ENCODE measurements at regions not wholly inside any gene's neighbourhood (a gene's known extent, or its start where the extent isn't known, plus 50 kb on each side); places are given as distances from the start of the nearest gene placed in this dataset.

GRCh38 chr1:34436836-34437235 lies 260.1 kb downstream of the C1orf94 start:
- Histone ChIP-seq H3K4me3 (ENCODE audit: low read length) (no peak overlapping the region), H3K27me3 (replicated peaks; ENCODE audit: control insufficient read depth, insufficient read depth, low read length) (peaks cover 43% of the 10 kb centered on the region), H3K36me3 (ENCODE audit: control insufficient read depth, insufficient read depth, low read length, severe bottlenecking) (no peaks in the 10 kb centered on the region), H3K9ac (ENCODE audit: low read length) (no peak overlapping the region), H3K9me3 (ENCODE audit: control insufficient read depth, low read length) (peaks cover 4% of the 10 kb centered on the region), H3K4me1 (ENCODE audit: control insufficient read depth, insufficient read depth, low read length) (no peaks in the 10 kb centered on the region)
- no peak for DNase-seq (ENCODE audit: low read depth)

- DNase-seq (ENCODE audit: low read depth), result no peak
- H3K4me1 ChIP-seq (ENCODE audit: control insufficient read depth, insufficient read depth, low read length), result no peaks in the 10 kb centered on the region
- peaks cover 7% of the 10 kb centered on the region for H3K9me3 ChIP-seq (ENCODE audit: control insufficient read depth, low read length)
- peaks cover 32% of the 10 kb centered on the region for H3K27me3 ChIP-seq (replicated peaks; ENCODE audit: control insufficient read depth, insufficient read depth, low read length)
- no peak overlapping the region for H3K9ac ChIP-seq (ENCODE audit: low read length)
- H3K36me3 ChIP-seq (ENCODE audit: control insufficient read depth, insufficient read depth, low read length, severe bottlenecking), result no peaks in the 10 kb centered on the region
- H3K4me3 ChIP-seq (ENCODE audit: low read length), result no peak overlapping the region
These were observed 264.8 kb downstream of the C1orf94 start for GRCh38 chr1:34441259-34442069.

GRCh38 chr1:34444516-34444915 lies 267.8 kb downstream of the C1orf94 start:
- no peak overlapping the region for H3K4me3 ChIP-seq (ENCODE audit: low read length)
- H3K9me3 ChIP-seq (ENCODE audit: control insufficient read depth, low read length), result peaks cover 7% of the 10 kb centered on the region
- H3K27me3 ChIP-seq (replicated peaks; ENCODE audit: control insufficient read depth, insufficient read depth, low read length), result peaks cover 39% of the 10 kb centered on the region
- no peak overlapping the region for H3K9ac ChIP-seq (ENCODE audit: low read length)
- DNase-seq (ENCODE audit: low read depth), result no peak
- H3K4me1 ChIP-seq (ENCODE audit: control insufficient read depth, insufficient read depth, low read length), result no peaks in the 10 kb centered on the region
- H3K36me3 ChIP-seq (ENCODE audit: control insufficient read depth, insufficient read depth, low read length, severe bottlenecking), result no peaks in the 10 kb centered on the region

- Histone ChIP-seq H3K27me3 (replicated peaks; ENCODE audit: control insufficient read depth, insufficient read depth, low read length) (peaks cover 35% of the 10 kb centered on the region), H3K36me3 (ENCODE audit: control insufficient read depth, insufficient read depth, low read length, severe bottlenecking) (no peaks in the 10 kb centered on the region), H3K4me3 (ENCODE audit: low read length) (no peak overlapping the region), H3K4me1 (ENCODE audit: control insufficient read depth, insufficient read depth, low read length) (no peaks in the 10 kb centered on the region), H3K9me3 (ENCODE audit: control insufficient read depth, low read length) (peaks cover 5% of the 10 kb centered on the region), H3K9ac (ENCODE audit: low read length) (no peak overlapping the region)
- no peak for DNase-seq (ENCODE audit: low read depth)
These were observed 273.6 kb downstream of the C1orf94 start for GRCh38 chr1:34450325-34450724.

GRCh38 chr1:34452451-34452850 lies 275.7 kb downstream of the C1orf94 start:
- Histone ChIP-seq H3K4me3 (ENCODE audit: low read length) (no peak overlapping the region), H3K4me1 (ENCODE audit: control insufficient read depth, insufficient read depth, low read length) (no peaks in the 10 kb centered on the region), H3K36me3 (ENCODE audit: control insufficient read depth, insufficient read depth, low read length, severe bottlenecking) (no peaks in the 10 kb centered on the region), H3K9ac (ENCODE audit: low read length) (no peak overlapping the region), H3K9me3 (ENCODE audit: control insufficient read depth, low read length) (peaks cover 5% of the 10 kb centered on the region), H3K27me3 (replicated peaks; ENCODE audit: control insufficient read depth, insufficient read depth, low read length) (peaks cover 33% of the 10 kb centered on the region)
- no peak for DNase-seq (ENCODE audit: low read depth)

GRCh38 chr1:34455121-34455520 lies 278.4 kb downstream of the C1orf94 start:
- peaks cover 37% of the 10 kb centered on the region for H3K27me3 ChIP-seq (replicated peaks; ENCODE audit: control insufficient read depth, insufficient read depth, low read length)
- no peaks in the 10 kb centered on the region for H3K4me1 ChIP-seq (ENCODE audit: control insufficient read depth, insufficient read depth, low read length)
- peaks cover 5% of the 10 kb centered on the region for H3K9me3 ChIP-seq (ENCODE audit: control insufficient read depth, low read length)
- H3K36me3 ChIP-seq (ENCODE audit: control insufficient read depth, insufficient read depth, low read length, severe bottlenecking), result no peaks in the 10 kb centered on the region
- H3K4me3 ChIP-seq (ENCODE audit: low read length), result no peak overlapping the region
- H3K9ac ChIP-seq (ENCODE audit: low read length), result no peak overlapping the region
- no peak for DNase-seq (ENCODE audit: low read depth)

GRCh38 chr1:34460193-34460592 lies 283.5 kb downstream of the C1orf94 start:
- peaks cover 52% of the 10 kb centered on the region for H3K27me3 ChIP-seq (replicated peaks; ENCODE audit: control insufficient read depth, insufficient read depth, low read length)
- no peak overlapping the region for H3K4me3 ChIP-seq (ENCODE audit: low read length)
- peaks cover 2% of the 10 kb centered on the region for H3K4me1 ChIP-seq (ENCODE audit: control insufficient read depth, insufficient read depth, low read length)
- H3K9me3 ChIP-seq (ENCODE audit: control insufficient read depth, low read length), result no peaks in the 10 kb centered on the region
- H3K36me3 ChIP-seq (ENCODE audit: control insufficient read depth, insufficient read depth, low read length, severe bottlenecking), result no peaks in the 10 kb centered on the region
- no peak overlapping the region for H3K9ac ChIP-seq (ENCODE audit: low read length)
- no peak for DNase-seq (ENCODE audit: low read depth)

- no peak for DNase-seq (ENCODE audit: low read depth)
- H3K27me3 ChIP-seq (replicated peaks; ENCODE audit: control insufficient read depth, insufficient read depth, low read length), result peaks cover 32% of the 10 kb centered on the region
- H3K9me3 ChIP-seq (ENCODE audit: control insufficient read depth, low read length), result peaks cover 3% of the 10 kb centered on the region
- no peak overlapping the region for H3K9ac ChIP-seq (ENCODE audit: low read length)
- no peaks in the 10 kb centered on the region for H3K4me1 ChIP-seq (ENCODE audit: control insufficient read depth, insufficient read depth, low read length)
- H3K4me3 ChIP-seq (ENCODE audit: low read length), result no peak overlapping the region
- no peaks in the 10 kb centered on the region for H3K36me3 ChIP-seq (ENCODE audit: control insufficient read depth, insufficient read depth, low read length, severe bottlenecking)
These were observed 284.4 kb upstream of the GJB5 start for GRCh38 chr1:34470401-34470800.

- H3K27me3 ChIP-seq (replicated peaks; ENCODE audit: control insufficient read depth, insufficient read depth, low read length), result peaks cover 27% of the 10 kb centered on the region
- H3K4me1 ChIP-seq (ENCODE audit: control insufficient read depth, insufficient read depth, low read length), result no peaks in the 10 kb centered on the region
- DNase-seq (ENCODE audit: low read depth), result no peak
These were observed 280.3 kb upstream of the GJB5 start for GRCh38 chr1:34474566-34474965.

GRCh38 chr1:34476371-34476770 lies 278.5 kb upstream of the GJB5 start:
- Histone ChIP-seq H3K9ac (ENCODE audit: low read length) (no peak overlapping the region), H3K27me3 (replicated peaks; ENCODE audit: control insufficient read depth, insufficient read depth, low read length) (peaks cover 24% of the 10 kb centered on the region), H3K4me1 (ENCODE audit: control insufficient read depth, insufficient read depth, low read length) (no peaks in the 10 kb centered on the region), H3K9me3 (ENCODE audit: control insufficient read depth, low read length) (peaks cover 4% of the 10 kb centered on the region), H3K4me3 (ENCODE audit: low read length) (no peak overlapping the region), H3K36me3 (ENCODE audit: control insufficient read depth, insufficient read depth, low read length, severe bottlenecking) (no peaks in the 10 kb centered on the region)
- no peak for DNase-seq (ENCODE audit: low read depth)

More at GRCh38 chr1:34474566-34474965, 280.3 kb upstream of the GJB5 start:
- H3K9ac ChIP-seq (ENCODE audit: low read length), result no peak overlapping the region
- no peaks in the 10 kb centered on the region for H3K36me3 ChIP-seq (ENCODE audit: control insufficient read depth, insufficient read depth, low read length, severe bottlenecking)
- no peaks in the 10 kb centered on the region for H3K9me3 ChIP-seq (ENCODE audit: control insufficient read depth, low read length)
- no peak overlapping the region for H3K4me3 ChIP-seq (ENCODE audit: low read length)

- Histone ChIP-seq H3K9ac (ENCODE audit: low read length) (no peak overlapping the region), H3K4me3 (ENCODE audit: low read length) (no peak overlapping the region), H3K36me3 (ENCODE audit: control insufficient read depth, insufficient read depth, low read length, severe bottlenecking) (no peaks in the 10 kb centered on the region), H3K27me3 (replicated peaks; ENCODE audit: control insufficient read depth, insufficient read depth, low read length) (peaks cover 23% of the 10 kb centered on the region), H3K9me3 (ENCODE audit: control insufficient read depth, low read length) (peaks cover 8% of the 10 kb centered on the region), H3K4me1 (ENCODE audit: control insufficient read depth, insufficient read depth, low read length) (no peaks in the 10 kb centered on the region)
- DNase-seq (ENCODE audit: low read depth), result no peak
These were observed 277.2 kb upstream of the GJB5 start for GRCh38 chr1:34477632-34478141.

Data from adipocyte (in vitro differentiated cells).